HEK293 (cell line): ENCODE measurements at regions not wholly inside any gene's neighbourhood (a gene's known extent, or its start where the extent isn't known, plus 50 kb on each side); places are given as distances from the start of the nearest gene placed in this dataset.
"Not testable (repeated sequence)": the region's sequence is repeated elsewhere in the genome, so short reads cannot be mapped to it uniquely, and the experiment has no call there.

ENCODE experiments used
- CTCF ChIP-seq: fragments of 450-650 bp; formaldehyde crosslinking; IDR thresholded peaks from 2 replicates; pipeline ENCODE4 v1.5.1; 2016; ENCODE audit warnings: missing biosample characterization, missing genetic modification characterization
- HOXA7 ChIP-seq: sonication (generic); formaldehyde crosslinking; IDR thresholded peaks from 2 replicates; pipeline ENCODE4 v1.8.1; 2022; ENCODE audit warnings: missing genetic modification reagents, borderline replicate concordance
- KLF8 ChIP-seq: fragments of 450-650 bp; formaldehyde crosslinking; IDR thresholded peaks from 2 replicates; pipeline ENCODE4 v1.5.1; 2016; ENCODE audit warnings: missing biosample characterization, missing genetic modification characterization
- SALL2 ChIP-seq: fragments of 450-650 bp; formaldehyde crosslinking; IDR thresholded peaks from 2 replicates; pipeline ENCODE4 v1.5.0; 2017; ENCODE audit warnings: missing biosample characterization, mild to moderate bottlenecking, missing genetic modification characterization, borderline replicate concordance
- ZBTB10 ChIP-seq: fragments of 450-650 bp; formaldehyde crosslinking; IDR thresholded peaks from 2 replicates; pipeline ENCODE4 v1.5.1; 2016; ENCODE audit warnings: missing biosample characterization, missing genetic modification characterization
- ZNF350 ChIP-seq: fragments of 450-650 bp; formaldehyde crosslinking; IDR thresholded peaks from 2 replicates; pipeline ENCODE4 v1.5.0; 2017; ENCODE audit warnings: missing biosample characterization, mild to moderate bottlenecking, missing genetic modification characterization
- ZNF792 ChIP-seq: fragments of 450-650 bp; formaldehyde crosslinking; IDR thresholded peaks from 2 replicates; pipeline ENCODE4 v1.5.1; 2016; ENCODE audit warnings: missing biosample characterization, missing genetic modification characterization
- TF ChIP-seq, protein P1 (sequence below): fragments of 450-650 bp; formaldehyde crosslinking; IDR thresholded peaks from 2 replicates; pipeline ENCODE4 v1.5.1; 2016; ENCODE audit warnings: missing biosample characterization, missing genetic modification characterization

- not testable (repeated sequence) for TF ChIP-seq HOXA7 (CRISPR knock-in tag); ZBTB10; ZNF350 (tag by site-specific recombination); CTCF (tag by site-specific recombination); ZNF792 (tag by site-specific recombination); KLF8; SALL2 (tag by site-specific recombination)
- TF ChIP-seq, protein P1, sequence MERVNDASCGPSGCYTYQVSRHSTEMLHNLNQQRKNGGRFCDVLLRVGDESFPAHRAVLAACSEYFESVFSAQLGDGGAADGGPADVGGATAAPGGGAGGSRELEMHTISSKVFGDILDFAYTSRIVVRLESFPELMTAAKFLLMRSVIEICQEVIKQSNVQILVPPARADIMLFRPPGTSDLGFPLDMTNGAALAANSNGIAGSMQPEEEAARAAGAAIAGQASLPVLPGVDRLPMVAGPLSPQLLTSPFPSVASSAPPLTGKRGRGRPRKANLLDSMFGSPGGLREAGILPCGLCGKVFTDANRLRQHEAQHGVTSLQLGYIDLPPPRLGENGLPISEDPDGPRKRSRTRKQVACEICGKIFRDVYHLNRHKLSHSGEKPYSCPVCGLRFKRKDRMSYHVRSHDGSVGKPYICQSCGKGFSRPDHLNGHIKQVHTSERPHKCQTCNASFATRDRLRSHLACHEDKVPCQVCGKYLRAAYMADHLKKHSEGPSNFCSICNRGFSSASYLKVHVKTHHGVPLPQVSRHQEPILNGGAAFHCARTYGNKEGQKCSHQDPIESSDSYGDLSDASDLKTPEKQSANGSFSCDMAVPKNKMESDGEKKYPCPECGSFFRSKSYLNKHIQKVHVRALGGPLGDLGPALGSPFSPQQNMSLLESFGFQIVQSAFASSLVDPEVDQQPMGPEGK (tag by site-specific recombination): not testable (repeated sequence)
Measured at GRCh38 chrX:104457130-104457529, 108.9 kb upstream of the IL1RAPL2 start.
